ENCODE measurements at regions not wholly inside any gene's neighbourhood (a gene's known extent, or its start where the extent isn't known, plus 50 kb on each side); places are given as distances from the start of the nearest gene placed in this dataset.

DNA sequence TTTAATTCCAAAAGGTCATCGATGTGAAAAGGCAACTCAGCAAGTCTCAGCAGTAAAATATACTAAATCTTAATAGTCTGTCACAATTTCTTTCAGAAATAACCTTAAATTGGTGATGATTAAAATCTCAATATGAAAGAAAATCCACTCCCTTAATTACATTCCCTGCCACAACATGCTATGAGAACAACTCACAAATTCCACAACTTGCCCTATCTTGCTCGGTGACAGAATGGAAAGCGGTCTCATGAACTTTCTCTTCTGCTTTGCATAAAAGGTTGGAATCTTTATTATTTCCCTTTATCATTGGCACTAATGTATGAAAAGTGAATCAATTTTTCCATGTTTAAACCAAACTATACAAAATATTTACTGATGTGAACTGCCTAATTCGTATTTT lies 380.8 kb downstream of the TMA16 start:
- no peak overlapping the region for H3K27ac ChIP-seq (ENCODE audit: low read depth in 1 of 2, low read length in 2 of 2)
- no peak for TF ChIP-seq TAF1 (conservative IDR thresholded peaks at IDR 0.05)
- no peak for TF ChIP-seq NR2F2 (IDR thresholded peaks at IDR 0.05)
- TF ChIP-seq SP1 (IDR thresholded peaks at IDR 0.05): no peak
- TF ChIP-seq, protein P1, sequence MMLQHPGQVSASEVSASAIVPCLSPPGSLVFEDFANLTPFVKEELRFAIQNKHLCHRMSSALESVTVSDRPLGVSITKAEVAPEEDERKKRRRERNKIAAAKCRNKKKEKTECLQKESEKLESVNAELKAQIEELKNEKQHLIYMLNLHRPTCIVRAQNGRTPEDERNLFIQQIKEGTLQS (IDR thresholded peaks at IDR 0.05): no peak
- no peak for TF ChIP-seq GABPA (IDR thresholded peaks at IDR 0.05 in 1 of 2, conservative IDR thresholded peaks at IDR 0.05 in 1 of 2)
- TF ChIP-seq HNF4A (conservative IDR thresholded peaks at IDR 0.05): no peak
- no peaks in the 10 kb centered on the region for H3K27me3 ChIP-seq (ENCODE audit: control insufficient read depth in 4 of 4, insufficient read depth in 4 of 4, low read length in 3 of 4)
- no peak overlapping the region for H3K9ac ChIP-seq (ENCODE audit: low read depth in 1 of 2, low read length in 2 of 2)
- no peak for DNase-seq (ENCODE audit: low spot score)
- WGBS: 84% methylated on average over 4 of the region's 4 CpGs
- no peaks in the 10 kb centered on the region for H3K9me3 ChIP-seq (ENCODE audit: control insufficient read depth in 4 of 4, low read length in 3 of 4)
- no peaks in the 10 kb centered on the region for H3K36me3 ChIP-seq (ENCODE audit: control insufficient read depth in 4 of 4, insufficient read depth in 3 of 4, low read depth in 1 of 4, low read length in 3 of 4)
- no peak overlapping the region for H3K4me3 ChIP-seq (ENCODE audit: low read depth in 1 of 3, low read length in 3 of 3)
- H3K4me1 ChIP-seq (ENCODE audit: control insufficient read depth in 4 of 4, insufficient read depth in 4 of 4, low read length in 3 of 4): no peaks in the 10 kb centered on the region

- DNase-seq (ENCODE audit: low spot score): no peak
- no peak overlapping the region for H3K4me3 ChIP-seq (ENCODE audit: low read depth in 1 of 3, low read length in 3 of 3)
- no peaks in the 10 kb centered on the region for H3K36me3 ChIP-seq (ENCODE audit: control insufficient read depth in 4 of 4, insufficient read depth in 3 of 4, low read depth in 1 of 4, low read length in 3 of 4)
- TF ChIP-seq FOXA1 (IDR thresholded peaks at IDR 0.05) (no peak), REST (IDR thresholded peaks at IDR 0.05) (no peak), TAF1 (conservative IDR thresholded peaks at IDR 0.05) (no peak), HNF4G (IDR thresholded peaks at IDR 0.05) (no peak), SP1 (IDR thresholded peaks at IDR 0.05) (no peak), FOXA2 (IDR thresholded peaks at IDR 0.05) (no peak), HNF4A (conservative IDR thresholded peaks at IDR 0.05) (no peak), RAD21 (IDR thresholded peaks at IDR 0.05) (no peak), YY1 (IDR thresholded peaks at IDR 0.05) (no peak), GABPA (IDR thresholded peaks at IDR 0.05 in 1 of 2, conservative IDR thresholded peaks at IDR 0.05 in 1 of 2) (no peak), RXRA (IDR thresholded peaks at IDR 0.05) (no peak), EGR1 (IDR thresholded peaks at IDR 0.05; ENCODE audit: low read depth in 2 of 2) (no peak), NR2F2 (IDR thresholded peaks at IDR 0.05) (no peak)
- TF ChIP-seq, protein P1 (IDR thresholded peaks at IDR 0.05): no peak
- TF ChIP-seq, protein P2, sequence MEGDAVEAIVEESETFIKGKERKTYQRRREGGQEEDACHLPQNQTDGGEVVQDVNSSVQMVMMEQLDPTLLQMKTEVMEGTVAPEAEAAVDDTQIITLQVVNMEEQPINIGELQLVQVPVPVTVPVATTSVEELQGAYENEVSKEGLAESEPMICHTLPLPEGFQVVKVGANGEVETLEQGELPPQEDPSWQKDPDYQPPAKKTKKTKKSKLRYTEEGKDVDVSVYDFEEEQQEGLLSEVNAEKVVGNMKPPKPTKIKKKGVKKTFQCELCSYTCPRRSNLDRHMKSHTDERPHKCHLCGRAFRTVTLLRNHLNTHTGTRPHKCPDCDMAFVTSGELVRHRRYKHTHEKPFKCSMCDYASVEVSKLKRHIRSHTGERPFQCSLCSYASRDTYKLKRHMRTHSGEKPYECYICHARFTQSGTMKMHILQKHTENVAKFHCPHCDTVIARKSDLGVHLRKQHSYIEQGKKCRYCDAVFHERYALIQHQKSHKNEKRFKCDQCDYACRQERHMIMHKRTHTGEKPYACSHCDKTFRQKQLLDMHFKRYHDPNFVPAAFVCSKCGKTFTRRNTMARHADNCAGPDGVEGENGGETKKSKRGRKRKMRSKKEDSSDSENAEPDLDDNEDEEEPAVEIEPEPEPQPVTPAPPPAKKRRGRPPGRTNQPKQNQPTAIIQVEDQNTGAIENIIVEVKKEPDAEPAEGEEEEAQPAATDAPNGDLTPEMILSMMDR (IDR thresholded peaks at IDR 0.05; ENCODE audit: low read depth, low read length, missing input control): no peak
- TF ChIP-seq, protein P3, sequence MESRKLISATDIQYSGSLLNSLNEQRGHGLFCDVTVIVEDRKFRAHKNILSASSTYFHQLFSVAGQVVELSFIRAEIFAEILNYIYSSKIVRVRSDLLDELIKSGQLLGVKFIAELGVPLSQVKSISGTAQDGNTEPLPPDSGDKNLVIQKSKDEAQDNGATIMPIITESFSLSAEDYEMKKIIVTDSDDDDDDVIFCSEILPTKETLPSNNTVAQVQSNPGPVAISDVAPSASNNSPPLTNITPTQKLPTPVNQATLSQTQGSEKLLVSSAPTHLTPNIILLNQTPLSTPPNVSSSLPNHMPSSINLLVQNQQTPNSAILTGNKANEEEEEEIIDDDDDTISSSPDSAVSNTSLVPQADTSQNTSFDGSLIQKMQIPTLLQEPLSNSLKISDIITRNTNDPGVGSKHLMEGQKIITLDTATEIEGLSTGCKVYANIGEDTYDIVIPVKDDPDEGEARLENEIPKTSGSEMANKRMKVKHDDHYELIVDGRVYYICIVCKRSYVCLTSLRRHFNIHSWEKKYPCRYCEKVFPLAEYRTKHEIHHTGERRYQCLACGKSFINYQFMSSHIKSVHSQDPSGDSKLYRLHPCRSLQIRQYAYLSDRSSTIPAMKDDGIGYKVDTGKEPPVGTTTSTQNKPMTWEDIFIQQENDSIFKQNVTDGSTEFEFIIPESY (IDR thresholded peaks at IDR 0.05): no peak
- TF ChIP-seq, protein P4, sequence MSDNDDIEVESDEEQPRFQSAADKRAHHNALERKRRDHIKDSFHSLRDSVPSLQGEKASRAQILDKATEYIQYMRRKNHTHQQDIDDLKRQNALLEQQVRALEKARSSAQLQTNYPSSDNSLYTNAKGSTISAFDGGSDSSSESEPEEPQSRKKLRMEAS (IDR thresholded peaks at IDR 0.05): no peak
- H3K9me3 ChIP-seq (ENCODE audit: control insufficient read depth in 4 of 4, low read length in 3 of 4): no peaks in the 10 kb centered on the region
- H3K4me1 ChIP-seq (ENCODE audit: control insufficient read depth in 4 of 4, insufficient read depth in 4 of 4, low read length in 3 of 4): no peaks in the 10 kb centered on the region
- no peak overlapping the region for H3K9ac ChIP-seq (ENCODE audit: low read depth in 1 of 2, low read length in 2 of 2)
- no peak overlapping the region for H3K27ac ChIP-seq (ENCODE audit: low read depth in 1 of 2, low read length in 2 of 2)
- 74% methylated on average over 3 of the region's 3 CpGs for WGBS
- no peaks in the 10 kb centered on the region for H3K27me3 ChIP-seq (ENCODE audit: control insufficient read depth in 4 of 4, insufficient read depth in 4 of 4, low read length in 3 of 4)
These were observed 384.0 kb downstream of the TMA16 start for GRCh38 chr4:163878336-163879121.

All from liver (tissue), 8 donors.